Hypothalamus (tissue), 51 donors: ENCODE measurements at regions not wholly inside any gene's neighbourhood (a gene's known extent, or its start where the extent isn't known, plus 50 kb on each side); places are given as distances from the start of the nearest gene placed in this dataset.

Experiments used
- DNase-seq, 51 donors: peaks; one replicate each; lab custom pipeline; 2025; lab: John Stamatoyannopoulos, UW

DNA sequence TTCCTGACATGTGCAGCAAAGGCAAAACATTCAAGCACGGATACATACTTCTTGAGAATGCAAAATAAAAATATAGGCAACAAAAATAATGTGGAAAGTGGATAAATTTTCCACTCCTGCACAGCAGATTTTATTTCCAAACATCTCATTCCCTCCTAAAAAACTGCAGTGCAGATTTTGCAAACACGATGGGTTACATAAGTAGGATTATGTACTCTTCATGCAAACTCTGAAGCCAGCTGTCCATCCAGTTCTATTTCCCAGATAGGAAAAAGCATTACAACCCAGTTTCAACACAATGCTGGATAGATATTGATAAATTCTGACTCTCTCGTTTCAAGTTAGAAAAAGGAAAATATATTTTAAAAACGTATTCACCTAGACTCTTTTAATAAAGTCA lies 52.7 kb upstream of the CCNG1 start:
- DNase-seq: no peak

DNA sequence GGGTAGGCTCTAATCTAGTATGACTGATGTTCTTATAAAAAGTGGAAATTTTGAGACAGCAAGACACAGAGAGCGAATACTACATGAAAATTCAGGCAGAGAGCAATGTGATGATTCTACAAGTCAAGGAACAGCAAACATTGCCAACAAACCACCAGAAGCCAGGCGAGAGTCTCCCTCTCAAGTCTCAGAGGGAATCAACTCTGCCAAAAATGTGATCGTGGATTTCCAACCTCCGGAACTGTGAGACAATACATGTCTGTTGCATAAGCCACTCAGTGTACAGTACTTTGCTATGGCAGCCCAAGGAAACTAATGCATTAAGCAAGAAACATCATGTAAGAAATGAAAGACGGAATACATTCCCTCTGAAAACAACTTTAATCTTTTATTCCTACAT lies 52.1 kb upstream of the CCNG1 start:
- peak in 1 of 51 donors; percentile 19 for DNase-seq

DNA sequence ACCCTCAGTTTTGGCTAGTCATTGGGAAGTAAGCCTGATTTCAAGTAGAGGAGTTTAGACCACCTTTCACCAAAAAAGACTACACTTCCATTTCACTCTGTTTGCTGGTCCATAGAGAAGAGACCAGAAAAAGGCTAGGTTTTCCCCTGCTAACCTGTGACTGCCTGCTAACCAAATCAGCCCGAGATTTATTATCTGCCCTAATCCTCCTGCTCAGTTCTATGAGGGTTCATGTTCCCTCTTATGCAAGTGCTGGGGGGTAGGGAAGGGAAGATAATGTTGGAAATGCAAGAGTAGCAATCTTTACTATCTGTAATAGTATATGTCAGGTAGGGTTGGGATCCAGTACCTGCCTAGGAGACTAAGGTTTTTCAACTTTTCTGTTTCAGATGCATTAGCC lies 51.6 kb upstream of the CCNG1 start:
- DNase-seq: no peak

DNA sequence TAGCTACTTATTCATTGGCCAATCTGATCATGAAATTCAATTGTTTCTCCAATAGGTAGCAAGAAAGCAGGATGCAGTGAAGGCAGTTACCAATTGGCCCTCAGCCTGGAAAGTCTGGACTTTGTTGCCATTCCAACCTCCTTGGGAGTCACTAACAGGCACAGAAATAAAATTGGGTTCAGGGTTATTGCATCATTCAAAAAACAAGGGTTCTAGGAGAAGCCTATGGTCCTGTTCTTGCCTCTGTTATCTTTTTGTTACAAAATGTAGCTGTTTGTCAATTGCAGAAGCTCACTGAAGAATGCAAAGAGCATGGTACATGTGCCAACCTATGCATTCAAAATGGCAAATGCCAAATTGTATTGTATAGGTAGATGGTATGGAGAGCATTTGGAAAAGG lies 51.0 kb upstream of the CCNG1 start:
- no peak for DNase-seq

DNA sequence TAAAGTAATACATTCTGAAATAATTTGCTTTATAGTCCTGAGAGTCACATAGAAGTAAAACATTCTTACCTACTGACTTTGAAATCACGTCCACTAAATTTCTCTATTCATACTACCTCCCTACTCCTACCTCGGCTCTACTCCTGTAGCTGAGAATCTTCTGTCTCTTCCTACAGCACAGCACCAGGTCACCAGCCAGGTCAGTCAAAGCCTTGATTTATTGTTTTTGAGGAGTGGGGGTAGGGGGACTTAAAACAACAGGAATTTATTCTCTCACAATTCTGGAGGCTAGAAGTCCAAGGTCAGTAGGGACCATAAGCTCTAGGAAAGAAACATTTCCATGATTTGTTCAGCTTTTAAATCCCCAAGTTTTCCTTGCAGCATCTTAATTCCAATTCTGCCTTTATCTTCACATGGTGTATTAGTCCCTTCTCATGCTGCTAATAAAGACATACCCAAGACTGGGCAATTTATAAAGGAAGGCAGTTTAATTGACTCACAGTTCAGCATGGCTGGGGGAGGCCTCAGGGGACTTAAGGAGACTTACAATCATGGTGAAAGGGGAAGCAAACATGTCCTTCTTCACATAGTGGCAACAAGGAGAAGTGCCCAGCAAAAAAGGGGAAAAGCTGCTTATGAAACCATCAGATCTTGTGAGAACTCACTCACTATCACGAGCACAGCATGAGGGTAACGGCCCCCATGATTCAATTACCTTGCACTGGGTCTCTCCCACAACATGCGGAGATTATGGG lies 49.6 kb upstream of the CCNG1 start:
- DNase-seq: no peak
